ENCODE measurements at regions not wholly inside any gene's neighbourhood (a gene's known extent, or its start where the extent isn't known, plus 50 kb on each side); places are given as distances from the start of the nearest gene placed in this dataset.

GRCh38 chr3:153702106-153702505 is 419.1 kb upstream of the ARHGEF26 start:
- Histone ChIP-seq H3K27ac (ENCODE audit: low read length in 2 of 2) (no peak overlapping the region), H3K36me3 (replicated peaks in 1 of 2; ENCODE audit: control extremely low read depth in 1 of 2, control insufficient read depth in 1 of 2, extremely low read depth in 1 of 2, insufficient read depth in 2 of 2, low read length in 1 of 2) (no peaks in the 10 kb centered on the region), H4K20me1 (ENCODE audit: control insufficient read depth, insufficient read depth, low read length, poor library complexity, severe bottlenecking) (no peaks in the 10 kb centered on the region), H3K9me3 (ENCODE audit: control extremely low read depth in 1 of 3, control insufficient read depth in 2 of 3, insufficient read depth in 1 of 3, low read length in 2 of 3) (no peaks in the 10 kb centered on the region), H3K79me2 (ENCODE audit: control insufficient read depth, insufficient read depth, low read length) (no peaks in the 10 kb centered on the region), H3K4me2 (replicated peaks; ENCODE audit: low read depth, low read length, poor library complexity, severe bottlenecking) (no peak overlapping the region), H3K9ac (ENCODE audit: low read length) (no peak overlapping the region), H3K4me3 (ENCODE audit: control extremely low read depth in 1 of 5, extremely low read depth in 1 of 5, insufficient read depth in 1 of 5, low read depth in 2 of 5, low read length in 4 of 5) (no peak overlapping the region), H3K4me1 (ENCODE audit: control insufficient read depth in 2 of 2, insufficient read depth in 2 of 2, low read length in 2 of 2) (no peaks in the 10 kb centered on the region), H2AFZ (ENCODE audit: insufficient read depth, low read depth, low read length, poor library complexity, severe bottlenecking) (no peak overlapping the region), H3K27me3 (replicated peaks in 1 of 4; ENCODE audit: control extremely low read depth in 1 of 4, control insufficient read depth in 3 of 4, insufficient read depth in 4 of 4, low read length in 3 of 4) (no peaks in the 10 kb centered on the region)
- ChIA-PET POLR2A (no interaction called here), CTCF (no interaction called here)
- Mint-ChIP-seq H3K4me1 (no peaks in the 10 kb centered on the region), H3K9me3 (ENCODE audit: insufficient read depth) (no peaks in the 10 kb centered on the region), H3K4me3 (no peak overlapping the region), H3K27me3 (no peaks in the 10 kb centered on the region), H3K27ac (no peak overlapping the region)
- ATAC-seq (ENCODE audit: low read depth) (no peak), DNase-seq (no peak)
- TF ChIP-seq CTCF (IDR thresholded peaks at IDR 0.05): no peak
- TF ChIP-seq EZH2 (IDR thresholded peaks at IDR 0.05; ENCODE audit: borderline replicate concordance, insufficient read depth, low read depth, low read length, poor library complexity, severe bottlenecking): no peak
- intact Hi-C loops (cut with micrococcal nuclease): no loop called here

GRCh38 chr3:153704115-153704514 is 417.1 kb upstream of the ARHGEF26 start:
- Histone ChIP-seq H2AFZ (ENCODE audit: insufficient read depth, low read depth, low read length, poor library complexity, severe bottlenecking) (no peak overlapping the region), H3K4me2 (replicated peaks; ENCODE audit: low read depth, low read length, poor library complexity, severe bottlenecking) (no peak overlapping the region), H3K79me2 (ENCODE audit: control insufficient read depth, insufficient read depth, low read length) (no peaks in the 10 kb centered on the region), H3K4me3 (ENCODE audit: control extremely low read depth in 1 of 5, extremely low read depth in 1 of 5, insufficient read depth in 1 of 5, low read depth in 2 of 5, low read length in 4 of 5) (no peak overlapping the region), H3K36me3 (replicated peaks in 1 of 2; ENCODE audit: control extremely low read depth in 1 of 2, control insufficient read depth in 1 of 2, extremely low read depth in 1 of 2, insufficient read depth in 2 of 2, low read length in 1 of 2) (no peaks in the 10 kb centered on the region), H3K9me3 (ENCODE audit: control extremely low read depth in 1 of 3, control insufficient read depth in 2 of 3, insufficient read depth in 1 of 3, low read length in 2 of 3) (no peaks in the 10 kb centered on the region), H3K27me3 (replicated peaks in 1 of 4; ENCODE audit: control extremely low read depth in 1 of 4, control insufficient read depth in 3 of 4, insufficient read depth in 4 of 4, low read length in 3 of 4) (no peaks in the 10 kb centered on the region), H3K4me1 (ENCODE audit: control insufficient read depth in 2 of 2, insufficient read depth in 2 of 2, low read length in 2 of 2) (no peaks in the 10 kb centered on the region), H3K27ac (ENCODE audit: low read length in 2 of 2) (no peak overlapping the region), H3K9ac (ENCODE audit: low read length) (no peak overlapping the region), H4K20me1 (ENCODE audit: control insufficient read depth, insufficient read depth, low read length, poor library complexity, severe bottlenecking) (no peaks in the 10 kb centered on the region)
- TF ChIP-seq EZH2 (IDR thresholded peaks at IDR 0.05; ENCODE audit: borderline replicate concordance, insufficient read depth, low read depth, low read length, poor library complexity, severe bottlenecking) (no peak), CTCF (IDR thresholded peaks at IDR 0.05) (no peak)
- Mint-ChIP-seq H3K27ac (no peak overlapping the region), H3K4me3 (no peak overlapping the region), H3K4me1 (no peaks in the 10 kb centered on the region), H3K27me3 (no peaks in the 10 kb centered on the region), H3K9me3 (ENCODE audit: insufficient read depth) (peaks cover under 1% of the 10 kb centered on the region)
- CTCF ChIA-PET: no interaction called here
- no CpG with 5 or more reads among the region's 1 CpG for WGBS (ENCODE audit: insufficient coverage)
- ATAC-seq (ENCODE audit: low read depth): no peak
- no peak for DNase-seq
- intact Hi-C loops (cut with micrococcal nuclease): no loop called here
- POLR2A ChIA-PET: no interaction called here
